Left lung (tissue), 4 donors: ENCODE measurements at regions not wholly inside any gene's neighbourhood (a gene's known extent, or its start where the extent isn't known, plus 50 kb on each side); places are given as distances from the start of the nearest gene placed in this dataset.

Experiments
- ATAC-seq: fragments of 200-7000 bp; cut with Tn5 transposase; one replicate; pipeline ENCODE4 v1.9.1; 2020; ENCODE audit warnings: moderate library complexity
- DNase-seq, 4 donors: peaks; one replicate each; pipeline ENCODE4 v3.0.0-alpha.2; 2013 to 2020
- H3K27ac ChIP-seq, 2 donors: fragments of 200-600 bp; sonication (generic) in 1 of 2; one replicate each; pipeline versions ENCODE4 v1.5.0 to v1.8.0; 2020 to 2021
- H3K27me3 ChIP-seq, 2 donors: fragments of 200-600 bp; sonication (generic) in 1 of 2; one replicate each; pipeline versions ENCODE4 v1.5.0 to v1.8.0; 2020 to 2021
- H3K36me3 ChIP-seq, 2 donors: fragments of 200-600 bp; sonication (generic) in 1 of 2; one replicate each; pipeline versions ENCODE4 v1.5.0 to v1.8.0; 2020 to 2021
- H3K4me1 ChIP-seq, 2 donors: fragments of 200-600 bp; one replicate each; pipeline ENCODE4 v1.8.0; 2021
- H3K4me3 ChIP-seq, 2 donors: fragments of 200-600 bp; sonication (generic) in 1 of 2; one replicate each; pipeline versions ENCODE4 v1.5.0 to v1.8.0; 2020 to 2021; ENCODE audit warnings: mild to moderate bottlenecking in 1 of 2
- H3K9me3 ChIP-seq, 2 donors: fragments of 200-600 bp; sonication (generic) in 1 of 2; one replicate each; pipeline versions ENCODE4 v1.5.0 to v1.8.0; 2020 to 2021
- intact Hi-C, 2 donors: fragments of 100-400 bp; cut with DNase I; formaldehyde crosslinking; loops; one replicate each; pipeline versions ENCODE4 v1.11.2 to v1.14.2; 2022
- TF ChIP-seq, protein P1 (sequence below), 2 donors: fragments of 200-600 bp; sonication (generic) in 1 of 2; IDR thresholded peaks; one replicate each; pipeline versions ENCODE4 v1.5.0 to v1.8.0; 2021; ENCODE audit warnings: antibody characterized with exemption in 2 of 2
- donor health status: DM: no; HTN: yes; CAD: no.
- donor health status: DM: no; HTN: no; CAD: no.

DNA sequence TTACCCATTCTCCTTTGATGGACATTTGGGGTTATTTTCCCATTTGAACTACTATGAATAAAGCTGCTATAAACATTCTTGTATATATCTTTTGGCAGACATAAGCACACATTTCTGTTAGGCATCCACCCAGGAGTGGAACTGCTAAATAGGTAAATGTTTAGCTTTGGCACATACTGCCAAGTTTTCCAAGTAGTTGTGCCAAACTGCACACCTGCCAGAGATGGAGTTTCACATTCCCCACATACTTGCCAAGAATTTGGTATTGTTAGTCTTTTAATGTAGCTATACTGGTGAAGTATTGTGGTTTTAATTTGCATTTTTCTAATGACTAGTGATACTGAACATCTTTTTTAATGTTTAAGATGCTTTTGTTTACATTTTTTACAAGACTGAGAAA is 201.0 kb downstream of the GXYLT1 start:
- TF ChIP-seq, protein P1, sequence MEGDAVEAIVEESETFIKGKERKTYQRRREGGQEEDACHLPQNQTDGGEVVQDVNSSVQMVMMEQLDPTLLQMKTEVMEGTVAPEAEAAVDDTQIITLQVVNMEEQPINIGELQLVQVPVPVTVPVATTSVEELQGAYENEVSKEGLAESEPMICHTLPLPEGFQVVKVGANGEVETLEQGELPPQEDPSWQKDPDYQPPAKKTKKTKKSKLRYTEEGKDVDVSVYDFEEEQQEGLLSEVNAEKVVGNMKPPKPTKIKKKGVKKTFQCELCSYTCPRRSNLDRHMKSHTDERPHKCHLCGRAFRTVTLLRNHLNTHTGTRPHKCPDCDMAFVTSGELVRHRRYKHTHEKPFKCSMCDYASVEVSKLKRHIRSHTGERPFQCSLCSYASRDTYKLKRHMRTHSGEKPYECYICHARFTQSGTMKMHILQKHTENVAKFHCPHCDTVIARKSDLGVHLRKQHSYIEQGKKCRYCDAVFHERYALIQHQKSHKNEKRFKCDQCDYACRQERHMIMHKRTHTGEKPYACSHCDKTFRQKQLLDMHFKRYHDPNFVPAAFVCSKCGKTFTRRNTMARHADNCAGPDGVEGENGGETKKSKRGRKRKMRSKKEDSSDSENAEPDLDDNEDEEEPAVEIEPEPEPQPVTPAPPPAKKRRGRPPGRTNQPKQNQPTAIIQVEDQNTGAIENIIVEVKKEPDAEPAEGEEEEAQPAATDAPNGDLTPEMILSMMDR (IDR thresholded peaks at IDR 0.05) = no peak
- Histone ChIP-seq H3K4me1 (no peaks in the 10 kb centered on the region), H3K4me3 (no peak overlapping the region), H3K27ac (no peak overlapping the region), H3K36me3 (no peaks in the 10 kb centered on the region), H3K9me3 (peaks cover 0 to 16% of the 10 kb centered on the region in 2 donors), H3K27me3 (no peaks in the 10 kb centered on the region)
- intact Hi-C loops = no loop called here
- ATAC-seq (no peak), DNase-seq (no peak)

DNA sequence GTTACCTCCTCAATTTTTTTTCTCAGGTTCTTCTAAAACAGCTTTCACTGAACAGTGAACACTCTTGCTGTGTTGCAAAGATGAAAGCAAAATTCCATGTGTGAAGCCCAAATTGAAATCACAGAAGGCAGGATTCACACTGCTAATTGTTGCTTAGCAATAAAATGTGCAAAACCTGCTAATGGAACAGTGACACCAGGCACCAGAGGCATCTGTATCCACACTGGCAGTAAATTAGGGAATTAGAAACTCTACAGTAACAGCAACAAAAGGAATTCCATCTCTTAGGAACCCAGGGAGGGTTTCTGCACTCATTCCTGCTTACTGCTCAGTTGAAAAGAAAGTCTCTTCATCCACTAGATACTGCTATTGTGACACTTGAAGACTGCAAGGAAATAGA is 202.3 kb downstream of the GXYLT1 start:
- TF ChIP-seq, protein P1 (IDR thresholded peaks at IDR 0.05) = no peak
- intact Hi-C loops = no loop called here
- H3K36me3 ChIP-seq = no peaks in the 10 kb centered on the region
- H3K27me3 ChIP-seq = no peaks in the 10 kb centered on the region
- H3K9me3 ChIP-seq = peaks cover 0 to 16% of the 10 kb centered on the region in 2 donors
- DNase-seq (no peak), ATAC-seq (no peak)
- no peak overlapping the region for H3K27ac ChIP-seq
- H3K4me1 ChIP-seq = no peaks in the 10 kb centered on the region
- H3K4me3 ChIP-seq = no peak overlapping the region

DNA sequence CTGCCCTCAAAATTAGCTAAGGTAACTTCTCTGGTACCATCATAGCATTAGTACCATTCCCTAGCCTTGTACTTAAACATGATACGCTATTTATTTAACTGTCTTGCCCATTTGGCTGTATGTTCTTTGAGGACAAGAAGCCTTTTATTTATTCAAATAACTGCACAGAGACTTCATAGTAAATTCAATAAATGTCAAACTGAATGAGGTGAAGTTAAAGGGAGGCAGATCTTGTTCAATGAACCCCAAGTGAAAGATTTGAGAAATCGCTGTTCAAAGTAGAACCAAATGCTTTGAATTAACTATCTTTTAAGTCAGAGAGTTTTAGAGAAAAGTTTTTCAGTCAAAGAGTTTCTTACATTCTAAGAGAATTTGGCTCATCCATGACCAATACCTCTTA is 203.6 kb downstream of the GXYLT1 start:
- TF ChIP-seq, protein P1 (IDR thresholded peaks at IDR 0.05) = no peak
- Histone ChIP-seq H3K4me3 (no peak overlapping the region), H3K4me1 (no peaks in the 10 kb centered on the region), H3K36me3 (no peaks in the 10 kb centered on the region), H3K27ac (no peak overlapping the region), H3K9me3 (peaks cover 0 to 6% of the 10 kb centered on the region in 2 donors), H3K27me3 (no peaks in the 10 kb centered on the region)
- ATAC-seq (no peak), DNase-seq (peak in 1 of 4 donors; percentile 55)
- intact Hi-C loops = no loop called here

DNA sequence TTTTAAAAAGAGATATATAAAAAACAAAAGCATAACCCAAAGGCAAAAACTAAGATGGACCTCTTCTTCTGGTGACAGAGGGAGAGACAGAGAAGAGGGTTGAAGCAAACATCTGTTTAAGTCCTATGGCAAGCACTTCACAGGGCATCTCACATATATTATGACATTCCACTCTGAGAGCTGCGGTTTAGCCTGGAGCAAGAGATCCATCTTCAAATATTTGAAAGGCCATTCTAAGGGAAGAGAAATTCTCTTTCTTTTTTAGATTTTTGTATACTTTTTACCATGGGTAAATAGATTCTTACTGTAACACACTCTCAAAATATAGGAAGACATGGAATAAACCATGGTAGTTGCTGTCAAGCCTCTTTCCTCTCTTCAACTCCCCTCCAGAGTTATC is 204.1 kb downstream of the GXYLT1 start:
- no peak for DNase-seq
- H3K27ac ChIP-seq = no peak overlapping the region
- TF ChIP-seq, protein P1 (IDR thresholded peaks at IDR 0.05) = no peak

DNA sequence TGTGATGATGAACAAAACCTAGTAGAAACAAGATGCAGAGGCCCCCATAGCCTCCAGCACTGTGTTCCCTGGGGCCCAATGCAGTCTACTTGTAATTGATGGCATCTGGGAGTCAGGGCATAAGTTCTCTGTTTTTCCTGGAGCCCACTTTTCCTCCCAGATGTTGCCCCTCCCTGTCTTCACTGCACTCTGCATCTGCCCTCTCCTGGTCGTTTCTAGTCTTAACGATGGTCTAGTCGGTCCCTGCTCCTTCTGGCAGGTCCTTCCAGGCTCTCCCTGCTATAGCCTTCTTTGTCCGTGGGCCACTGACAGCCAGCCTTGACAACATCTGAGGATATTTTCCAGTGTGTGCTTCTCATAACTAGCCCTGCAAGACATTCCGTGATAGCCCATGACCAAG is 208.3 kb downstream of the GXYLT1 start:
- Histone ChIP-seq H3K27ac (no peak overlapping the region), H3K9me3 (no peaks in the 10 kb centered on the region), H3K27me3 (no peaks in the 10 kb centered on the region), H3K4me1 (peaks cover 0 to 16% of the 10 kb centered on the region in 2 donors), H3K4me3 (no peak overlapping the region), H3K36me3 (no peaks in the 10 kb centered on the region)
- DNase-seq (no peak), ATAC-seq (no peak)
- intact Hi-C loops = no loop called here
- TF ChIP-seq, protein P1 (IDR thresholded peaks at IDR 0.05) = no peak

More for the DNA sequence above, 204.1 kb downstream of the GXYLT1 start:
- H3K4me3 ChIP-seq = no peak overlapping the region
- no peaks in the 10 kb centered on the region for H3K4me1 ChIP-seq
- intact Hi-C loops = no loop called here
- H3K36me3 ChIP-seq = no peaks in the 10 kb centered on the region
- peaks cover 0 to under 1% of the 10 kb centered on the region in 2 donors for H3K9me3 ChIP-seq
- H3K27me3 ChIP-seq = no peaks in the 10 kb centered on the region
- no peak for ATAC-seq
